H9 (cell line): ENCODE measurements at regions not wholly inside any gene's neighbourhood (a gene's known extent, or its start where the extent isn't known, plus 50 kb on each side); places are given as distances from the start of the nearest gene placed in this dataset.

Experiments
- DNase-seq: peaks from one replicate; pipeline ENCODE4 v3.0.0-alpha.2; 2017
- H2AFZ ChIP-seq: one replicate; pipeline ENCODE4 v1.6.1; 2013; ENCODE audit warnings: mild to moderate bottlenecking, low read length, control low read depth, moderate library complexity
- H2AK5ac ChIP-seq: 2 replicates; pipeline ENCODE4 v1.6.1; 2013; ENCODE audit warnings: low read length, control low read depth, mixed read lengths; ENCODE audit not compliant: insufficient read length
- H2BK120ac ChIP-seq: one replicate; pipeline ENCODE4 v1.6.1; 2013; ENCODE audit warnings: low read depth, mild to moderate bottlenecking, low read length, control low read depth, inconsistent platforms; ENCODE audit not compliant: poor library complexity, severe bottlenecking
- H2BK12ac ChIP-seq: 2 replicates; pipeline ENCODE4 v1.6.1; 2013; ENCODE audit warnings: low read length, control low read depth, mixed read lengths, low read depth; ENCODE audit not compliant: insufficient read length
- H2BK15ac ChIP-seq: 2 replicates; pipeline ENCODE4 v1.6.1; 2013; ENCODE audit warnings: low read depth, low read length, control low read depth
- H2BK20ac ChIP-seq: one replicate; pipeline ENCODE4 v1.6.1; 2013; ENCODE audit warnings: low read depth, mild to moderate bottlenecking, low read length, control low read depth, inconsistent platforms; ENCODE audit not compliant: poor library complexity, severe bottlenecking
- H2BK5ac ChIP-seq: 2 replicates; pipeline ENCODE4 v1.6.1; 2013; ENCODE audit warnings: low read length, control low read depth, mixed read lengths; ENCODE audit not compliant: insufficient read length
- H3K14ac ChIP-seq: 2 replicates; pipeline ENCODE4 v1.6.1; 2013; ENCODE audit warnings: low read length, control low read depth; ENCODE audit not compliant: insufficient read depth
- H3K18ac ChIP-seq: 2 replicates; pipeline ENCODE4 v1.6.1; 2013; ENCODE audit warnings: low read depth, mild to moderate bottlenecking, mixed read lengths, low read length, control low read depth; ENCODE audit not compliant: insufficient read length
- H3K23ac ChIP-seq: 2 replicates; pipeline ENCODE4 v1.6.1; 2013; ENCODE audit warnings: low read length, control low read depth, mixed read lengths, low read depth; ENCODE audit not compliant: insufficient read length
- H3K23me2 ChIP-seq: 2 replicates; pipeline ENCODE4 v1.6.1; 2013; ENCODE audit warnings: low read depth, mild to moderate bottlenecking, mixed read lengths, low read length, control low read depth; ENCODE audit not compliant: insufficient read length, poor library complexity, severe bottlenecking
- H3K27ac ChIP-seq: 2 replicates; pipeline ENCODE4 v1.5.1; 2013; ENCODE audit warnings: low read length, control low read depth, mixed read lengths, low read depth; ENCODE audit not compliant: insufficient read length
- H3K27me3 ChIP-seq: 2 replicates; pipeline ENCODE4 v1.6.1; 2013; ENCODE audit warnings: low read length, control low read depth, inconsistent platforms; ENCODE audit not compliant: insufficient read depth
- H3K4ac ChIP-seq: 2 replicates; pipeline ENCODE4 v1.6.1; 2013; ENCODE audit warnings: low read depth, mild to moderate bottlenecking, control low read depth, inconsistent platforms, low read length, moderate library complexity
- H3K4me1 ChIP-seq: 2 replicates; pipeline ENCODE4 v1.6.1; 2013; ENCODE audit warnings: low read length, control low read depth, inconsistent platforms; ENCODE audit not compliant: insufficient read depth
- H3K4me2 ChIP-seq: 2 replicates; pipeline ENCODE4 v1.6.1; 2013; ENCODE audit warnings: low read length, control low read depth, mixed read lengths; ENCODE audit not compliant: insufficient read length, insufficient read depth
- H3K56ac ChIP-seq: 2 replicates; pipeline ENCODE4 v1.6.1; 2013; ENCODE audit warnings: low read depth, mild to moderate bottlenecking, mixed read lengths, low read length, control low read depth; ENCODE audit not compliant: insufficient read length
- H3K79me1 ChIP-seq: 2 replicates; pipeline ENCODE4 v1.6.1; 2013; ENCODE audit warnings: low read depth, mild to moderate bottlenecking, moderate library complexity, low read length, control low read depth, inconsistent platforms; ENCODE audit not compliant: insufficient read depth, poor library complexity, severe bottlenecking
- H3K79me2 ChIP-seq: 2 replicates; pipeline ENCODE4 v1.6.1; 2013; ENCODE audit warnings: low read length, control low read depth, inconsistent platforms; ENCODE audit not compliant: insufficient read depth
- H3K9ac ChIP-seq: 2 replicates; pipeline ENCODE4 v1.6.1; 2013; ENCODE audit warnings: low read length, control low read depth, mixed read lengths; ENCODE audit not compliant: insufficient read length; ENCODE audit errors: extremely low read depth
- H3K9me3 ChIP-seq: one replicate; pipeline ENCODE4 v1.6.1; 2013; ENCODE audit warnings: low read depth, low read length, inconsistent platforms; ENCODE audit not compliant: control insufficient read depth
- H3T11ph ChIP-seq: one replicate; pipeline ENCODE4 v1.6.1; 2013; ENCODE audit warnings: mild to moderate bottlenecking, low read length, control low read depth, inconsistent platforms
- H4K20me1 ChIP-seq: one replicate; pipeline ENCODE4 v1.6.1; 2013; ENCODE audit not compliant: control insufficient read depth, insufficient read length, insufficient read depth
- H4K5ac ChIP-seq: 2 replicates; pipeline ENCODE4 v1.6.1; 2013; ENCODE audit warnings: low read depth, mild to moderate bottlenecking, mixed read lengths, low read length, control low read depth; ENCODE audit not compliant: insufficient read length
- H4K8ac ChIP-seq: replicated peaks from 2 replicates; pipeline ENCODE4 v1.6.1; 2013; ENCODE audit warnings: low read length, control low read depth, mixed read lengths, low read depth; ENCODE audit not compliant: insufficient read length
- H4K91ac ChIP-seq: 2 replicates; pipeline ENCODE4 v1.6.1; 2013; ENCODE audit warnings: low read depth, mild to moderate bottlenecking, moderate library complexity, mixed read lengths, low read length, control low read depth; ENCODE audit not compliant: insufficient read length
- H3K27ac Mint-ChIP-seq, 3 experiments: 2 replicates in 2 of 3; 3 replicates in 1 of 3; pipeline ENCODE4 v1.8.0; 2020 to 2021; ENCODE audit warnings: mixed read lengths in 3 of 3, mild to moderate bottlenecking in 1 of 3, moderate library complexity in 1 of 3
- H3K27me3 Mint-ChIP-seq: 2 replicates; pipeline ENCODE4 v1.8.0; 2021; ENCODE audit warnings: low read depth, mild to moderate bottlenecking, moderate library complexity, mixed read lengths
- H3K36me3 Mint-ChIP-seq, 3 experiments: 2 replicates in 2 of 3; 3 replicates in 1 of 3; pipeline ENCODE4 v1.8.0; 2020 to 2021; ENCODE audit warnings: low read depth in 3 of 3, mixed read lengths in 3 of 3; ENCODE audit not compliant: insufficient read depth in 1 of 3
- H3K4me1 Mint-ChIP-seq, 2 experiments: 2 replicates each; pipeline ENCODE4 v1.8.0; 2020; ENCODE audit warnings: mixed read lengths in 2 of 2
- H3K4me3 Mint-ChIP-seq, 2 experiments: 2 replicates in 1 of 2; 3 replicates in 1 of 2; pipeline ENCODE4 v1.8.0; 2020 to 2021; ENCODE audit warnings: mild to moderate bottlenecking in 2 of 2, mixed read lengths in 2 of 2, moderate library complexity in 1 of 2
- H3K9me3 Mint-ChIP-seq, 2 experiments: 2 replicates in 1 of 2; 3 replicates in 1 of 2; pipeline ENCODE4 v1.8.0; 2020; ENCODE audit warnings: mild to moderate bottlenecking in 2 of 2, mixed read lengths in 2 of 2, moderate library complexity in 1 of 2
- WGBS: extraction: QIAGEN DNeasy Blood & Tissue Kit; methylation state at CpG from one replicate; pipeline ENCODE4 v1.1.7; 2013; ENCODE audit warnings: missing lambda C conversion rate, low lambda C conversion rate, mixed read lengths; ENCODE audit not compliant: insufficient read length; ENCODE audit errors: extremely low coverage; 5-methylcytosine and 5-hydroxymethylcytosine counted together
- TF ChIP-seq, protein P1 (sequence below): fragments of 200-600 bp; sonication (generic); conservative IDR thresholded peaks from 3 replicates; pipeline ENCODE4 v1.8.0; 2021; ENCODE audit warnings: antibody characterized with exemption, mild to moderate bottlenecking

DNA sequence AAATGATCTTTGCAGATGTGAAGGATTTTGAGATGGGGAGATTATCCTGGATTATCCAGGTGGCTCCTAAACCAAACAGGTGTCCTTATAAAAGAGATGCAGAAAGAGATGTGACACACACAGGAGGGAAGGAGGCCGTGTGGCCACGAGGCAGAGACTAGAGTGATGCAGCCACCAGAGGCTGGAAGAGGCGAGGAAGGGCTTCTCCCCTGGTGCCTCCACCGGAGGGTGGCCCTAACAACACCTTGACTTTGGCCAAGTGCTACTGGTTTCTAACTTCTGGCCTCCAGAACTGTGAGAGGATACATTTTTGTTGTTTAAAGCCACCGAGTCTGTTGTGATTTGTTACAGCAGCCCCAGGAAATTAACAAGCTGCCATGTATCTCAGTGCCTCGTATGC is 127.1 kb downstream of the ASB7 start:
- DNase-seq: no peak
- Mint-ChIP-seq H3K4me3 (no peak overlapping the region), H3K9me3 (no peaks in the 10 kb centered on the region), H3K27me3 (0 out of 2 replicates have a peak, but pooled peaks cover 1% of the 10 kb centered on the region), H3K27ac (no peak overlapping the region), H3K36me3 (no peaks in the 10 kb centered on the region; a peak in 1 of 7 replicates), H3K4me1 (peaks cover 7 to 20% of the 10 kb centered on the region in 2 experiments)
- Histone ChIP-seq H2BK20ac (no peak overlapping the region), H3K79me2 (no peaks in the 10 kb centered on the region), H3K18ac (no peak overlapping the region), H3K23me2 (no peaks in the 10 kb centered on the region), H2AK5ac (no peak overlapping the region), H3K9ac (no peak overlapping the region), H3K4ac (no peak overlapping the region), H3K56ac (no peak overlapping the region), H3K9me3 (no peaks in the 10 kb centered on the region), H3K27me3 (no peaks in the 10 kb centered on the region), H2AFZ (no peak overlapping the region), H3K79me1 (no peaks in the 10 kb centered on the region), H3T11ph (no peak overlapping the region), H3K14ac (no peak overlapping the region), H2BK12ac (no peak overlapping the region), H2BK15ac (no peak overlapping the region), H4K20me1 (no peaks in the 10 kb centered on the region), H4K5ac (no peak overlapping the region), H4K91ac (no peak overlapping the region), H3K27ac (no peak overlapping the region), H3K4me2 (no peak overlapping the region), H3K23ac (no peak overlapping the region), H3K4me1 (peaks cover 4% of the 10 kb centered on the region; the same call in 1 of the 2 replicates), H4K8ac (no peak overlapping the region), H2BK5ac (no peak overlapping the region), H2BK120ac (no peak overlapping the region)
- WGBS: no CpG with 5 or more reads among the region's 6 CpGs
- TF ChIP-seq, protein P1, sequence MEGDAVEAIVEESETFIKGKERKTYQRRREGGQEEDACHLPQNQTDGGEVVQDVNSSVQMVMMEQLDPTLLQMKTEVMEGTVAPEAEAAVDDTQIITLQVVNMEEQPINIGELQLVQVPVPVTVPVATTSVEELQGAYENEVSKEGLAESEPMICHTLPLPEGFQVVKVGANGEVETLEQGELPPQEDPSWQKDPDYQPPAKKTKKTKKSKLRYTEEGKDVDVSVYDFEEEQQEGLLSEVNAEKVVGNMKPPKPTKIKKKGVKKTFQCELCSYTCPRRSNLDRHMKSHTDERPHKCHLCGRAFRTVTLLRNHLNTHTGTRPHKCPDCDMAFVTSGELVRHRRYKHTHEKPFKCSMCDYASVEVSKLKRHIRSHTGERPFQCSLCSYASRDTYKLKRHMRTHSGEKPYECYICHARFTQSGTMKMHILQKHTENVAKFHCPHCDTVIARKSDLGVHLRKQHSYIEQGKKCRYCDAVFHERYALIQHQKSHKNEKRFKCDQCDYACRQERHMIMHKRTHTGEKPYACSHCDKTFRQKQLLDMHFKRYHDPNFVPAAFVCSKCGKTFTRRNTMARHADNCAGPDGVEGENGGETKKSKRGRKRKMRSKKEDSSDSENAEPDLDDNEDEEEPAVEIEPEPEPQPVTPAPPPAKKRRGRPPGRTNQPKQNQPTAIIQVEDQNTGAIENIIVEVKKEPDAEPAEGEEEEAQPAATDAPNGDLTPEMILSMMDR: no peak
